Right hindlimb (tissue), 1 donor: ENCODE measurements at regions not wholly inside any gene's neighbourhood (a gene's known extent, or its start where the extent isn't known, plus 50 kb on each side); places are given as distances from the start of the nearest gene placed in this dataset.
"Not testable (repeated sequence)": the region's sequence is repeated elsewhere in the genome, so short reads cannot be mapped to it uniquely, and the experiment has no call there.

Source experiments
- DNase-seq: peaks from one replicate; pipeline ENCODE4 v3.0.0-alpha.2; 2018

DNA sequence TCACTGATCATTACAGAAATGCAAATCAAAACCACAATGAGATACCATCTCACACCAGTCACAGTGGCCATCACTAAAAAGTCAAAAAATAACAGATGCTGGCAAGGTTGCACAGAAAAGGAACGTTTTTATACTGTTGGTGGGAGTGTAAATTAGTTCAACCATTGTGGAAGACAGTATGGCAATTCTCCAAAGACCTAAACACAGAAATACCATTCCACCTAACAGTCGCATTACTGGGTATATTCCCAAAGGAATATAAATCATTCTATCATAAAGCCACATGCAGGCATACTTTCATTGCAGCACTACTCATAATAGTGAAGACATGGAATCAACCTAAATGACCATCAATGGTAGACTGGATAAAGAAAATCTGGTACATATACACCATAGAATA lies 83.2 kb upstream of the ARID5B start:
- not testable (repeated sequence) for DNase-seq

DNA sequence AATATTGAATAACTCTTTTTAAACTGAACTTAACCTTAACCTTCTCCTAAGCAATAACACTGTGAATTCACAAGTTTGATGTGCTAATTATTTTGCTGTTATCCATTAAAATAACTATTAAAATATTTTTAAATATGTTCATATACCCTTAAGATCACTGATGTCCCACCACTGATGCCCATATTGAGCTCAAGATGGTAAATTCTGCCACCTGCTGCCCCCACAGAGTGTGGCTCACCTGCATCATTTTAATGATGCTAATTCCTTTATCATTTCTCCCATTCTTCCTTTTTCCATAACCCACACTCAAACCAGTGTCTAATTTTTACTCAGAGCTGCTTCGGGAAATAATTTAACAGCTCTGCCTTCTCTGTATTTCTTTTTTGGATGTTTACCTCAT lies 82.3 kb upstream of the ARID5B start:
- DNase-seq: no peak

DNA sequence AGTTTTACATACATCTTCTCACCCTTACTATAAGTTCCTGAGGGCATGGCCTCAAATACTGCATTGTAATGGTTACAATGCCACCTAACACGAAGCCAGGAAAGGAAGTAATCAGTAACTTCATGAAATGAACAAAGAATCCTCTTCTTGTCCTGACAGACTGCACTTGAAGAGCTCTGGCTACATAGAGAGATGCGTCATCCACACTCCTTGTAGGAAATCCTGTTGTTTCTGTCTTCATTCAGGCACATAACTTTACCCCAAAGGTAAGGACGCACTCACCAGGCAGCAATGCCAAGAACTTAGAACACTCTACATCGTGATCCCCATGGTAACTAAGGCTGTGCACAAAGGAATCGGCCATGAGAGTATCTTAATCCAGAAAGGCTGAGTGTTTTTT lies 80.3 kb upstream of the ARID5B start:
- DNase-seq: no peak

DNA sequence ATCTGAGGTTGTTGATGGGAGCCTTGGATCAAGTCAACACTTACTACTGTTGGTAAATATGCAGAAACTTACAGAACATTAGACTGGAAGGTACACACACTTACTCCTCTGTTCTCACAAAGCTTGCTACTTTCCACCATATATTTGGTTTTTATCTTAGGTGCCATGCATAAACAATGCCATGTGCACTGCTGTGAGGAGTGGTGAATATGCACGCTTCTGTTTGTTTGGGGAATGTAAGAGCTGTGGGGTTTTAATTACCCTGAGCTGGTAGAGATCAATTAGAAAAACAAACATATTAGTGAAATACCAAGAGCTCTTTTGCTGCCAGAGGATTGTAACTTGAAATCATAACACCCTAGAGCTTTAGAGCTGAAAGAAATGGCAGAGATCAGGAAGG lies 79.8 kb upstream of the ARID5B start:
- no peak for DNase-seq

DNA sequence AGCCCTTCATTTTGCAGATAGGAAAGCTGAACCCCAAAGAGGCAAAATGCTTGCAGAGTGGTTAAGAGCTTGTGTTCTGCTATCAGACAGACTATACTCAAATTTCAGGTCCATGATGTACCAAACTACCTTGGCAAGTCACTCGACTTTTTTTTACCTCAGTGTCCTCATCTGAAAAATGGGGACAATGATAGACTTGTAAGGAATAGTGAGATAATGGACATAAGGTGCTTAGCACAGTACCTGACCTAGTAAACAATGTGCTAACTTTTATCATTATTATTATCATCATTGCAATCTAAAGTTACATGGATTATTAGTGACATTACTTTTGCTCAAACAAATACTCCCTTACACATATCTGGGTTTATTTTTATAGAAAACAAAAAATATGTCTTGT lies 79.4 kb upstream of the ARID5B start:
- no peak for DNase-seq

DNA sequence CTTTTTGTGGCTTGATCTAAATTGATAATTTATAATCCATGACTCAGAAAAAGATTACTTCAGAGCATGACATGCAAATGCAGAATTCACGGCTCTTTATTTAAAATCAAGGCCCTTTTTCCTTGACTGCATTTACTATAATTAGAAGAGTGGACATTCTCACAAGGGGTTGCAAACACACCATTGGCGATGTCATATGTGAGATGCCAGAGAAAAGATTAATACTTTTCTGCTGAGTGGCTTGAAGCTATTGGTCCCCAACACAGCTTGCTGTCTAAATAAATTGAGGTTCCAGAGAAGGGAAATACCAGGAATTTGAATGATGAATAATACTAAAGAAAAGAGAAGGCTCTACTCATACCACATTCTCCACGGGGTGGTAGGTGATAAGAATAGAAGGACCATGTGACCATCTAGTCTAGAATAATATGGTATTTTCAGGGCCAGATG lies 78.7 kb upstream of the ARID5B start:
- no peak for DNase-seq

DNA sequence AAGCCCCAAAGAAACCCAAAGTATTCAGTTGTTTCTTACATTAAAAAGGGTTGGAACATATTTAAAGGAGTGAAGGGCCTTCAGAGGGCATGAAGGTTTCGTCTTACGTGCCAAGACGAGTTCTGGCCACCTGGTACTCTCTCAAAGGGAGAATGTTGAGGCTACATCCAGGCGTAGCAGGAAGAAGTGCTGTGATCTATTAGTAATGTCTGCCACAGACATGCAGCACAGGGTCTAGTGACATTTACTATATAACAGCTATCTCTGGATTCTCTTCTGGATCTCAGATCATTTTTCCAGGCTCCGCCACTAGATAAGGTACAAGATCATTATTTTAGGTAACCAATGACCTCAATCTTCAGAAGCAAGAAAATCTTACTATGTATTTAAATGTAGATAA lies 76.5 kb upstream of the ARID5B start:
- no peak for DNase-seq

DNA sequence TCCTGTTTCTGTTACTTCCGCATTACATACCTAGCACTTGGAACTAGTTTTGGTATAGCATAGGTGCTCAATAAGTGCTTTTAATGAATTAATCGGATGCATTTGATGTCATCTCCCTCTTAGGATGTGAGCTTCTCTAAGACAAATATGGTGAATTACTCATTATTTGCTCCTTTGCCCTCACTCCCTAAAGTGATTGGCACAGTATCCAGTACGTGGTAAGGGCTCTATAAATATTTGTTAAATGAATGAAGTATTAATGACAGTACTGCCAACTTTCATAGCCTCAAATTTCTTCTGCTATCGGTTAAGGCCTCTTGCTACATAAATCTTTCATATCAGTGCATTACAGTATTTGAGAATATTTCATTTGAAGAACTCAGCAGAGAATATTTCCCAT lies 75.9 kb upstream of the ARID5B start:
- no peak for DNase-seq

DNA sequence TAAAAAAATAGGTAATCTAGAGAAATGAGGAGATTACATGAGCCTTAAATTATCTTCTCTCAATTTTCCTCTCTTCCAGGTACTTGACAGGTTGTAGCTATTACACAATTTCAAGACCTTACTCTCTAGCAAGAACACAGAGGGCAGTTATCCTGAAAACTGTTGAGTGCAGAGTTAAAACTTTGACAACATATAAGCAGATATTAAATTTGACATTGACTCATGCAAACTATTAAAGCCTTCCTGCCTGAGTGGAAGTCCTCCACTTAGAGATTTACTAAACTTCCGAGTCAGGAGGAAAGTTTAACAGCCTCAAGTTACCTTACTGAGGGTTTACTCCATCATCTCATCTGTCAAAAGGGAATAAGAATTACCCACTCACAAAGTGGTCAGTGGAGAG lies 73.5 kb upstream of the ARID5B start:
- DNase-seq: no peak

DNA sequence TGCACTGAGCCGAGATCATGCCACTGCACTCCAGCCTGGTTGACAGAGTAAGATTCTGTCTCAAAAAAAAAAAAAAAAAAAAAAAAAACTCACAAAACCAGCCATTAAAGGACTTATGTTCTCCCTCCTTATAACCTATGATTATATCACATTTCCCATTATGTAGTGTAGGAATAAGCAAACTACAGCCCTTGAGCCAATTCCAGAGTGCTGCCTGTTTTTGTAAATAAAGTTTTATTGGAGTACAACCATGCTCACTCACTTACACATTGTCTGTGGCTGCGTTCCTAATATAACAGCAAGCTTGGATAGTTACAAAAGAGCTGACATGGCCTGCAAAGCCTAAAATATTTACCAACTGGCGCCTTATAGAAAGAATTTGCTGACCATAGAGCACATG lies 72.7 kb upstream of the ARID5B start:
- no peak for DNase-seq

DNA sequence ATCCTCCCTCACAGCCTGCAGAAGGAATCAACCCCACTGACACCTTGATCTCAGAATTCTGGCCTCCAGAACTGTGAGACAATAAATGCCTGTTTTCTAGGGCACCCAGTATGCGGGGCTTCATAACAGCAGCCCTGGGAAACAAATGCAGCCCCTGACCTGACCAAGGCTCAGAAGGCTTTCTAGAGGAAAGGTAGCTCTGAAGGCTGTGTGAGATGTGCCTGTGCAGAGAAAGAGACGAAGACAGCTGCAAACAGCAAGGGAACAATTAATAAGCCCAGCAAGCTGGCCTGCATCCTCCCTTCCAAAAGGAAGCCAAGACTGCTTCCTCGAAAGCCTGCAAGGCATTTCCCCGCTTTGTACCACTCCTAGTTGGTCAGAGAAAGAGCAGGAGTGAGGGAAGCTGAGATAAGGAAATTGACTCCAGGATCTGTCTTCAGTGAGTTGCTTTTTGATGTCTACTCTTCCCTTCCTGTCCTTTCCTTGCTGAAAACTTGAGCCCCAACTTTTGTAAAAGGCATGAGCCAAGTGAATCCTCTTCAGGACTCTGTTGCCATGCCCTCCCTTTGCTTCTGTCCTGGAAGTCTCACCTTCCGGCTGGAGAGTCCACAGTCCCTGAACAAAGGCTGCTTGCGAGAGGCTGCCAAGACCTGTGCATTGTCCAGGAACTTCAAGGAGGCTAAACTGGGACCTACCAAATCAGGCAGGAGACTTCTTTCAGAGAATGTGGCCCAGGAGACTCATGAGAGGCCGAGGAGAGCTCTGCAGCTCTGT lies 71.2 kb upstream of the ARID5B start:
- peak; percentile 23 for DNase-seq

DNA sequence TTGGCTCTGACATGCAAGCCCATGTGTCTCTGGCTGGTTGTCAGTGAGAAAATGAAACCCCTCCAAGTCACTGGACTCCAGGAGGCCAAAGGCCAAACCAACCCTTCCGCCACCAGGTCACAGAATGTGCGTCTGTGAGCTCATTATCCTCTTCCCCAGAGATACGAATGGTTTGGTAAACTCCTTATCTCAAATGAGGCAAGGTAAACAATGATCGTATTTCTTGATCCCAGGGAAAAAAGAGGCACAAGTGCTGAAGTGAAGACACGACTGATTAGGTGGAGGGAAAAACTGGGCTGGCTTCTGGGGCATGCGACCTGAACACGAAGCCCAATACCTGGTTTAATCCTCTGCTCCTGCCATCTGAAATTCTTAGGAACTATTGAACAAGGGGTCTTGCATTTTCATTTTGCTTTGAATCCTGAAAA lies 70.6 kb upstream of the ARID5B start:
- DNase-seq: no peak

DNA sequence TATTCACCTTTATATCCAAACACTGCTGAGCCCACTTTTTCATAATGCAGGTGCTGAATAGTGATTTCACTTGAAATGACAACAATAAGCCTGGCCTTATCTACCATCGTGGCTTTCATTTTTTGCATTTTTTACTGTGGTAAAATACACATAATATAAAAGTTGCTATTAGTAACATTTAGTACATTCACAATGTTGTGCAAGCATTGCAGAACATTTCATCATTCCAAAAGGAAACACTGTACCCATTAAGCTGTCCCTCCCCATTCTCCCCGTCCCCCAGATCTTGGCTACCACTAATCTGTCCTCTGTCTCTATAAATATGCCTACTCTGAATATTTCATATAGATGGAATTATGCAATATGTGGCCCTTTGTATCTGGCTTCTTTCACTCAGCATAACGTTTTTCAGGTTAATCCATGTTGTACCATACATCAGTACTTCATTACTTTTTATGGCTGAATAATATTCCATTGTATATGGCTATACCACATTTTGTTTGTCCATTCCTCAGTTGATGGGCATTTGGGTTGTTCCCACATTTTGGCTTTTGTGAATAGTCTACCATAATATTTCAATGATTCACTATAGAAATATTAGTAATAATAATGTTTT lies 68.5 kb upstream of the ARID5B start:
- DNase-seq: no peak

DNA sequence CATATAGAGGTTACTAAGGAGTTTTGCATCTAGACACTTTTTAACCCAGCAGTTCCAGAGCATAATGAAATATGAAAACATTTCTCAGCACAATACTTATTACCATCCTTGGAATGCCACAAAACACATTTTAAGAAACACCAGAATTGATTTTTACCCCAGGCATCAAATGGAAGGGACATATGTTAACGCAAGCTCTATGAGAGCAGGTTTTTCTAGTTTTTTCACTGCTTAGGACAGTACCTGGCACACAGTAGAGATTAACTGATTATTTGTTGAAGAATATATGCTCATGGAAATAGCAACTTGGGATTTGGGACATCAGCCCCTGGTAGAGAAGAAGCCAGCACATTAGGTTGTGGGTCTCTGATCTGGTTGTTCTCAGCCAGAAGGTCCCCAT lies 67.0 kb upstream of the ARID5B start:
- DNase-seq: no peak

DNA sequence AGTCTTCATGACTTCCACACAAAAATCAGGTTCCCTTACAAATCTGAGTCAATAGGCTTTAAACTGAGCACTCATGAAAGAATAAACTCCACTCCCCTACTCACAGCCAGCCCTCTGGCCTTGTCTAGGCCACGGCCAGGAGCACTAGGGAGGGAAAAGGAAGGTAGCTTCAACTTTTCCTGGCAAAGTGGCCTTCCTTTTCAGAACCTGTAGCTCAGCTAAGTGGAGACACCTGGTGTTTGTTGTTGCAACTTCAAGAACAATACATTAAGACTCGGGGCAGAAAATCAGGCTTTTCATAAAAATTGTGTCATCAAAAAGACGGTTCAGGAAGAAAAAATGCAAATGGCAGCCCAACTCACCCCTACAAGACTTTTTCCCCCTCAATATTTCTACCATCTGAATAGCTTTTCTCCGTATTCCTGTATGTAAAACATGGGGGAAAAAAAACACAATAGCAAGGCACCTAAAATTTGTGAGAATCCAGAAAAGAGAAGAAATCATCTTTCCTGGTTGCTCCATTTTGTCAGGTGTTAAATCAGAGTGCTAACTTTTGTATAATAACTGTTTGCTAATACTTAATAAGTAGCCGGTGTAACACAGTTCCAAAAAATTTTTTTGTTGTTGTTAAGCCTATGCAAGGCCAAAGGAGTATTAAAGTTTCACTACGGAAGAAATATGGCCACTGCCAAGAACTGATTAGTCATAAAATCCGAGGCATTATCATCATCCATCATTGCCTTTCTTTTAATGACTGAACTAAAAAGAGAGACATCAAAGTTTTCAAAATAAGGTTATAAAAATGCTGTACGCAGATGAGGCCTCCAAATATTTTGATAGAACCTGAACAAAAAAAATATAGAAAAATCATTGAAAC lies 66.2 kb upstream of the ARID5B start:
- peak; percentile 23 for DNase-seq

DNA sequence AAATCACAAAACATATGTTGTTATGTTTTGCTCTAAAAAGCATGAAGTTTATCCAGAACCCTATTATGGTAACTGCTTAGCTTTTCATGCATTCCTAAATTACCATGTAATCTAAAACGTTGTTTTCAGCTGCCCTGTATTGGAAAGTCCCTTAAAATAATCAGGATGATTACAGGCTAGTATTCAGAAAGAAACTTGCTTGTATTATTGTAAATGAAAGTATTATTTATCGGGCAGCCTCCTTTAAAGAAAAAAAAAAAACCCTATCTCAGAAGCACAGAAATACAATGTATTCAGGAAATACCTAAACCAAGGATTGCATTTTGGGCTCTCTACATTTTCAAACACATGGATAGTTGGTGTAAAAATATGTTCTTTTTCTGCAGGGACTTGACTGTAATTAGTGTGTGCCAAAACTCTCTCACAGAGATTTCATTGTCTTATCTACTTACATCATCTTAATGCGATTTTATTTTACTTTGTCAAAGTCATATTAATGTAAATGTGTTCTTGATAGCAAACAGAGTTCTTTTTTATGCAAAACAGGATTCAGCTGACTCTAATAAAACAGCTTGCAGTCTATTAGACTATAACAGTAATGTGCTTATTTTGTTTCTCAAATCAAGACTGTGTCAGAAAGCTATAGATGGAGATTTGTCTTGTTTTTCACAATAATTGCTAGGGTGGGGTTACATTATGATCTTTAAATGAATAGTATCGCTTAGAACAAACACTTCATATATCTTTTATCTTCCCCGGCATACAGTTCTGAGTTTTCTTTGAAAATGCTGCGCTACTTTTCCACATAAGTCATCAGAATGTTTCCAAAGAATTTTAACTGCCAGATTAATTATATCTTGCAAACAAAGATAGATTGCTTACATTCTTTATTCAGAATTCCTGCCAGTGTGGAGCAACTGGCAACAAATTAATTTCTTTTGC lies 65.3 kb upstream of the ARID5B start:
- DNase-seq: no peak

DNA sequence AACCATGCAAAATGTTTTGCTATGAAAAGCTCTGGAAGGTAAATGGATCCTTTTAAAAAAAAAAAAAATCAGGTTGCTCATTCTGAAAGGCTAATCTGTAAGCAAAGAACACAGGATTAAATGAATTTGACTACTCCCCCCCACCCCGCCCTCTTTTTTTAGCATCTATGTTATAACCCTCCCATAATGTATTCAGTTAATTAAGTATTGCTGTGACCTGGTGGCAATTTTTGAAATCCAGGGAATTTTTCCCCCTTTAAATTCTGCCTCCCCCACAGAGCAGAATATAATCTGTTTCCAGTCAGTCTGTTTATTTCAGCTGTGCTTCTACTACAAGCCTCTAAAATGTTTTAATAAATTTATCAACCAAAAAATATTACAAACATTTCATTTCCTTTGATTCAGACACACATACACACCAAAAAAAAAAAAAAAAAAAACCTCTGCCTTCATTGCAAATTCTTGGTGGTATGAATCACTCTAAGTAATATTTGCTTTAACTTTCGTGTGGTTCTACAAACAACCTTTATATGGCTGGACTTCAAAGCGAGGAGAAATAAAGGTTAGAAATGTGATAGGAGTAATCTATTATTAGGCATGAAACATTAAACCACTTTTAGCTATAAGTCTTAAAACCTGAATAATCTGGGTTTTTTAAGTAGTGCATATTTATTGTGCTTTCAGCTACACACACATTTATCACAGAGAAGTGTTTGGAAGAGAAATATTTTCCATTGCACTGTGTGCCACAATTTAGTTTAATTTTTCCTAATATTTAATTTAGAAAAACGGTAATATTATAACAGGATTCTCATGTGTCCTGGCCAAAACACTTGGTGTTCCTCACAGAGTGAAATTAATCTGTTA lies 64.4 kb upstream of the ARID5B start:
- DNase-seq: no peak

DNA sequence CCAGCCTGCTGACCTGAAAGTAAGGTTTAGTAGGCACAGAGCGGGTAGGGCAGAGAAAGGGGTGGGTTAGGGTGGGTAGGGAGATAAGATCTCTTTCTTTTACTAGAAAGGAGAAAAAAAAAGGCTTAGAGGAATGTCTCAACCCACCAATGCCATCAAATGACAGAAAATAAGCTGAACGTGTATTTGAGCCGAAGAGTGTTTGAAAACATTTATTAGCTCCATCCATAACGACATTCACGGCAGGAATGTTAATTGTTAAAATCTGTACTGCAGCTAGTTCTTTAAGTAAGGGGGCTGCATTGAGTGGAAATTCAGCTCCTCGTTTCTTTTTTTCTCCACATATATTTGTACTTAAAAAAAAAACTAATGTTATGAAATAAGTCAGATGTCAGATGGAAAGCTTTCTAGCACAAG lies 63.7 kb upstream of the ARID5B start:
- no peak for DNase-seq

DNA sequence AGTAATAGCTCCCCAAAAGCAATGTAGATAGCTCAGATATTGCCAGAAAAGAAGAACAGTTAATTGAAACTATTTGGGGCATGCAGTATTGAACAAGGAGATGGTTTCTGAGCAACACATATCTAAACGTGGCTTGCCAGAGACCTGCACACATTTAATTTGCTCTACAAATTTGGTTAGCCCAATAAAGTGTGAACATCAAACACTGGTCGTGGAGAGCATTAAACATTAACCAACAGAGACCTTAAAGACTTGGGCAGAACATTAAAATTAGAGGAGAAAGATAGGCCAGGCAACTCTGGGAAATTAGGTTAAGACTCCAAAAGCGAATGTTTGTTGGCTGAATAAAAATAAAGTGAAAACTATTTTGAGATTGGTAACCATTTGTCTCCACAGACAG lies 61.6 kb upstream of the ARID5B start:
- DNase-seq: no peak

DNA sequence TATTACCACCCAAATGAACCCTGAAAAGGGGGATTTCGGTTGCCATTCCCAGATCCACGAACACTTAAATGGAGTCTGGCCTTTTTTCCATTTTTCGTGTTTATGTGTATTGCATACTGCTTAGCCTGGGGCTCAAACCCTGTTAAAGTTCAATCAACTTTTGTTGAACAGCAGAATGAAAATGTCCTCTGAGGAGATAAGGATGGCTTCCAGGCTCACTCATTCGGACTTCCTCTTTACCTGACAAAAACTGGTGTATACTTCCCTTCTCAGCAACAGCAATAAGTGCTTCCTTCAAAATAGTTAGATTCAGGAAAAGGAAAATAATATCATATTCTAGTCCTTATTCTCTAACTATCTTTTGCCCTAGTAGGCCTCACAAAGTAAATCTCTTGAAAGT lies 61.1 kb upstream of the ARID5B start:
- DNase-seq: no peak

DNA sequence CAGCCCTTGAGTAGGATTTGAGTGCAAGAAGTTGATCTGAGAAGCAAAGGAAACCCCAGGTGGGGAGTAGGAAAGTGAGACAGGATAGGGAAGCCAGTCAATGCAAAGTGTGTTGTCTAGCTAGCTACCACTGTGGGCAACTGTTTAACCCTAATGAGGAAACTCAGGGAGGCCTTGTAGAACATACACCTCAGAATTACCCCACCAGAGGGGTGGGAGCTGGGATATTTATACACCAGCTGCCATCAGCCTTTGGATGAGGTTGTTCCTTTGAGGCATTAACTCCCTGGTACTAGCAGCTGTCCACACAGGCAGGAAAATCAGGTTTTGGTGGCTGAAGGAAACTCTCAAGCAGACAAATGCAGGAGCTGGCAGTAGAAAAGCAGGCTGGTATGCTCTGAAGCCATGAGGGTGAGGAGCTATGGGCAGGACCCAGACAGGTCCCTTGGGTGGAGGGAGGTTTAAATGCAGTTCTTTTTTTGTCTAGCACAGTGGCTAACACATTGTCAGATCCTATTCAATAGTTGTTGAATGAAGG lies 60.1 kb upstream of the ARID5B start:
- DNase-seq: no peak
